Smooth muscle cell (in vitro differentiated cells): ENCODE measurements at regions not wholly inside any gene's neighbourhood (a gene's known extent, or its start where the extent isn't known, plus 50 kb on each side); places are given as distances from the start of the nearest gene placed in this dataset.

Experiments
- DNase-seq: peaks from one replicate; lab custom pipeline; 2025; ENCODE audit not compliant: unreplicated experiment; lab: John Stamatoyannopoulos, UW
- H2AFZ ChIP-seq: fragments of 200-600 bp; sonication (generic); 2 replicates; pipeline ENCODE4 v1.6.0; 2016; ENCODE audit warnings: antibody characterized with exemption, low read depth, mild to moderate bottlenecking
- H3F3A ChIP-seq: fragments of 200-600 bp; sonication (generic); 2 replicates; pipeline ENCODE4 v1.6.0; 2017; ENCODE audit warnings: antibody characterized with exemption, low read depth
- H3K27ac ChIP-seq: fragments of 200-600 bp; sonication (generic); 2 replicates; pipeline ENCODE4 v1.5.1; 2016; ENCODE audit warnings: low read depth, mild to moderate bottlenecking
- H3K27me3 ChIP-seq: fragments of 200-600 bp; sonication (generic); 2 replicates; pipeline ENCODE4 v1.6.1; 2016; ENCODE audit warnings: low read depth, mild to moderate bottlenecking
- H3K36me3 ChIP-seq: fragments of 200-600 bp; sonication (generic); 2 replicates; pipeline ENCODE4 v1.5.1; 2016; ENCODE audit warnings: low read depth
- H3K4me1 ChIP-seq: fragments of 200-600 bp; sonication (generic); 2 replicates; pipeline ENCODE4 v1.5.1; 2016; ENCODE audit warnings: low read depth
- H3K4me2 ChIP-seq: fragments of 200-600 bp; sonication (generic); 2 replicates; pipeline ENCODE4 v1.6.0; 2016; ENCODE audit warnings: mild to moderate bottlenecking
- H3K4me3 ChIP-seq: fragments of 200-600 bp; sonication (generic); 2 replicates; pipeline ENCODE4 v1.5.1; 2016; ENCODE audit warnings: mild to moderate bottlenecking
- H3K79me2 ChIP-seq: fragments of 200-600 bp; sonication (generic); 2 replicates; pipeline ENCODE4 v1.6.0; 2016; ENCODE audit warnings: low read depth, mild to moderate bottlenecking
- H3K9ac ChIP-seq: fragments of 200-600 bp; sonication (generic); 2 replicates; pipeline ENCODE4 v1.6.0; 2016; ENCODE audit warnings: low read depth
- H3K9me3 ChIP-seq: fragments of 200-600 bp; sonication (generic); replicated peaks from 2 replicates; pipeline ENCODE4 v1.5.1; 2016; ENCODE audit warnings: low read depth
- H4K20me1 ChIP-seq: fragments of 200-600 bp; sonication (generic); 2 replicates; pipeline ENCODE4 v1.6.0; 2016; ENCODE audit warnings: low read depth
- WGBS: methylation state at CpG from one replicate; pipeline ENCODE4 v1.1.7; 2016; ENCODE audit warnings: low lambda C conversion rate; 5-methylcytosine and 5-hydroxymethylcytosine counted together
- TF ChIP-seq, protein P1 (sequence below): fragments of 200-600 bp; sonication (generic); IDR thresholded peaks from 2 replicates; pipeline ENCODE4 v1.5.1; 2017; ENCODE audit warnings: borderline replicate concordance, mild to moderate bottlenecking, antibody characterized with exemption; ENCODE audit not compliant: insufficient read depth, poor library complexity, severe bottlenecking

GRCh38 chr9:93852728-93853127 is 102.4 kb downstream of the BARX1 start:
- H3K9me3 ChIP-seq, result no peaks in the 10 kb centered on the region
- H3K4me2 ChIP-seq, result no peak overlapping the region
- H3K36me3 ChIP-seq, result no peaks in the 10 kb centered on the region
- no peak overlapping the region for H2AFZ ChIP-seq
- H3K4me1 ChIP-seq, result no peaks in the 10 kb centered on the region
- H4K20me1 ChIP-seq, result no peaks in the 10 kb centered on the region
- DNase-seq, result no peak
- peaks cover 17% of the 10 kb centered on the region for H3K27me3 ChIP-seq
- H3K79me2 ChIP-seq, result no peaks in the 10 kb centered on the region
- TF ChIP-seq, protein P1, sequence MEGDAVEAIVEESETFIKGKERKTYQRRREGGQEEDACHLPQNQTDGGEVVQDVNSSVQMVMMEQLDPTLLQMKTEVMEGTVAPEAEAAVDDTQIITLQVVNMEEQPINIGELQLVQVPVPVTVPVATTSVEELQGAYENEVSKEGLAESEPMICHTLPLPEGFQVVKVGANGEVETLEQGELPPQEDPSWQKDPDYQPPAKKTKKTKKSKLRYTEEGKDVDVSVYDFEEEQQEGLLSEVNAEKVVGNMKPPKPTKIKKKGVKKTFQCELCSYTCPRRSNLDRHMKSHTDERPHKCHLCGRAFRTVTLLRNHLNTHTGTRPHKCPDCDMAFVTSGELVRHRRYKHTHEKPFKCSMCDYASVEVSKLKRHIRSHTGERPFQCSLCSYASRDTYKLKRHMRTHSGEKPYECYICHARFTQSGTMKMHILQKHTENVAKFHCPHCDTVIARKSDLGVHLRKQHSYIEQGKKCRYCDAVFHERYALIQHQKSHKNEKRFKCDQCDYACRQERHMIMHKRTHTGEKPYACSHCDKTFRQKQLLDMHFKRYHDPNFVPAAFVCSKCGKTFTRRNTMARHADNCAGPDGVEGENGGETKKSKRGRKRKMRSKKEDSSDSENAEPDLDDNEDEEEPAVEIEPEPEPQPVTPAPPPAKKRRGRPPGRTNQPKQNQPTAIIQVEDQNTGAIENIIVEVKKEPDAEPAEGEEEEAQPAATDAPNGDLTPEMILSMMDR, result no peak
- no peak overlapping the region for H3K27ac ChIP-seq
- H3K9ac ChIP-seq, result no peak overlapping the region
- H3K4me3 ChIP-seq, result no peak overlapping the region
- no peaks in the 10 kb centered on the region for H3F3A ChIP-seq

DNA sequence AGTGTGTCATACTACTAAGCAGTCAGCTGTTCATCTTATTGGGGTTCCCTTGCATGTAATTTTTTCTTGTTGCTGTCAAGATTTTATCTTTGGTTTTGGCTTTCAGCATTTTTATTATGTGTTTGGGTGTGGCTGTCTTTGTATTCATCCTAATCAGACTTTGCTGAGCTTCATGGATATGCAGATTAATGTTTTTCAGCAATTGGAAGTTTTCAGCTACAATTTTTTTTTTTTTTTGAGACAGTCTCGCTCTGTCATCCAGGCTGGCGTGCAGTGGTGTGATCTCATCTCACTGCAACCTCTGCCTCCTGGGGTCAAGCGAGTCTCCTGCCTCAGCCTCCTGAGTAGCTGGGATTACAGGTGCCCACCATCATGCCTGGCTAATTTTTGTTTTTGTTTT is 108.8 kb downstream of the BARX1 start:
- no peak overlapping the region for H3K27ac ChIP-seq
- H3K9ac ChIP-seq, result no peak overlapping the region
- TF ChIP-seq, protein P1, result no peak
- H3K4me1 ChIP-seq, result no peaks in the 10 kb centered on the region
- H3K36me3 ChIP-seq, result no peaks in the 10 kb centered on the region
- no peak for DNase-seq
- H3F3A ChIP-seq, result no peaks in the 10 kb centered on the region
- peaks cover 19% of the 10 kb centered on the region for H3K27me3 ChIP-seq
- H3K9me3 ChIP-seq, result no peaks in the 10 kb centered on the region
- H3K79me2 ChIP-seq, result no peaks in the 10 kb centered on the region
- no peaks in the 10 kb centered on the region for H4K20me1 ChIP-seq
- no peak overlapping the region for H3K4me2 ChIP-seq
- no peak overlapping the region for H2AFZ ChIP-seq
- WGBS, result 88% methylated on average over 3 of the region's 3 CpGs
- no peak overlapping the region for H3K4me3 ChIP-seq

DNA sequence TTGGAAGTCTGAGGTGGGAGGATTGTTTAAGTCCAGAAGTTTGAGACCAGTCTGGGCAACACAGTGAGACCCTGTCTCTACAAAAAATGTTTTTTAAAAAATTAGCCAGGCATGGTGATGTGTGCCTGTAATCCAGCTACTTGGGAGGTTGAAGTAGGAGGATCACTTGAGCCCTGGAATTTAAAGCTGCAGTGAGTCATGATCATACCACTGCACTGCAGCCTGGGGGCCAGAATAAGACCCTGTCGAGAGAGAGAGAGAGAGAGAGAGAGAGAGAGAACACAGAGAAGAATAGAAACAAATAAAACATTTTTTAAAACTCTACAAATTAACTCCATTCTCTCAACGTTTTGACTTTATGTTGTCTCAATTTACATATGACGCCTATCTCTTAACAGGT is 111.8 kb downstream of the BARX1 start:
- H3K27ac ChIP-seq, result no peak overlapping the region
- no peaks in the 10 kb centered on the region for H3K4me1 ChIP-seq
- no peak overlapping the region for H2AFZ ChIP-seq
- no peaks in the 10 kb centered on the region for H3K36me3 ChIP-seq
- 52% methylated on average over 3 of the region's 3 CpGs for WGBS
- no peaks in the 10 kb centered on the region for H3K79me2 ChIP-seq
- no peaks in the 10 kb centered on the region for H4K20me1 ChIP-seq
- H3F3A ChIP-seq, result no peaks in the 10 kb centered on the region
- H3K27me3 ChIP-seq, result peaks cover 9% of the 10 kb centered on the region
- no peaks in the 10 kb centered on the region for H3K9me3 ChIP-seq
- DNase-seq, result no peak
- TF ChIP-seq, protein P1, result no peak
- no peak overlapping the region for H3K4me3 ChIP-seq
- no peak overlapping the region for H3K9ac ChIP-seq
- no peak overlapping the region for H3K4me2 ChIP-seq

DNA sequence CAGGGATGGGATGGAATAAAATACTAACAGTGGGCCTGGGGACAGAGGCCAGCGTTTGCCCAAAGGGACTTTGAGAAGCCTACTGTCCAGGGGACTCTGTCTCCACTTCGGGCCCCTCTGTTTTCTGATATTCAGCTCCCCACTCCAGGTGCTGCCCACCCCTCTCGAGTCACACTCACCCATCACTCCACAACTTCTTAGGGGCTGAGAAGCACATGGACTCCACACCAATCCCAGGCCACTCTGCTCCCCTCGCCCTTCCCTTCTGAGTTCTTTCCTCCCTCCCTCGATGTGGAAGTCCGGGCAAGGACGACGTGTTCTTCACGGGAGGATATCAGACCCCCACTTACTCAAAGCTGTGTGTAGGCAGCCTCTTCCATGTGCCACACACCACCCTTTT is 124.5 kb downstream of the BARX1 start:
- no peak for DNase-seq
- Histone ChIP-seq H3F3A (no peaks in the 10 kb centered on the region), H3K36me3 (no peaks in the 10 kb centered on the region), H3K4me3 (no peak overlapping the region), H3K4me2 (no peak overlapping the region), H2AFZ (no peak overlapping the region), H3K9me3 (no peaks in the 10 kb centered on the region), H3K27ac (no peak overlapping the region), H4K20me1 (no peaks in the 10 kb centered on the region), H3K9ac (no peak overlapping the region), H3K79me2 (no peaks in the 10 kb centered on the region), H3K4me1 (no peaks in the 10 kb centered on the region), H3K27me3 (peaks cover 17% of the 10 kb centered on the region)
- TF ChIP-seq, protein P1, result no peak
- 89% methylated on average over 9 of the region's 9 CpGs for WGBS
